PC-9 (cell line): ENCODE measurements at regions not wholly inside any gene's neighbourhood (a gene's known extent, or its start where the extent isn't known, plus 50 kb on each side); places are given as distances from the start of the nearest gene placed in this dataset.

Source experiments
- CTCF ChIP-seq: fragments of 200-600 bp; sonication (generic); conservative IDR thresholded peaks from 2 replicates; pipeline ENCODE4 v1.6.1; 2017; ENCODE audit warnings: mixed run types, antibody characterized with exemption, mild to moderate bottlenecking, moderate library complexity
- EZH2 ChIP-seq: fragments of 200-600 bp; sonication (generic); IDR thresholded peaks from 2 replicates; pipeline ENCODE4 v1.8.0; 2017; ENCODE audit warnings: antibody characterized with exemption, low read depth

GRCh38 chr6:165090242-165090641, 219.2 kb downstream of the C6orf118 start:
- TF ChIP-seq EZH2 (no peak), CTCF (no peak)
